ENCODE measurements at regions not wholly inside any gene's neighbourhood (a gene's known extent, or its start where the extent isn't known, plus 50 kb on each side); places are given as distances from the start of the nearest gene placed in this dataset.
"Not testable (repeated sequence)": the region's sequence is repeated elsewhere in the genome, so short reads cannot be mapped to it uniquely, and the experiment has no call there.

- TF ChIP-seq JUN (CRISPR knock-in tag; IDR thresholded peaks at IDR 0.05); CTCF (IDR thresholded peaks at IDR 0.05); MYBL2 (CRISPR knock-in tag; IDR thresholded peaks at IDR 0.05); USF1 (CRISPR knock-in tag; IDR thresholded peaks at IDR 0.05); E2F4 (CRISPR knock-in tag; IDR thresholded peaks at IDR 0.05; ENCODE audit: borderline replicate concordance, low read depth); ESRRA (CRISPR knock-in tag; IDR thresholded peaks at IDR 0.05; ENCODE audit: borderline replicate concordance); ZNF416 (CRISPR knock-in tag; IDR thresholded peaks at IDR 0.05): not testable (repeated sequence)
Measured at GRCh38 chr7:76852362-76852761, 179.8 kb downstream of the SPDYE17 start.

Measured in WTC11 (cell line).